ENCODE measurements at regions not wholly inside any gene's neighbourhood (a gene's known extent, or its start where the extent isn't known, plus 50 kb on each side); places are given as distances from the start of the nearest gene placed in this dataset.

DNA sequence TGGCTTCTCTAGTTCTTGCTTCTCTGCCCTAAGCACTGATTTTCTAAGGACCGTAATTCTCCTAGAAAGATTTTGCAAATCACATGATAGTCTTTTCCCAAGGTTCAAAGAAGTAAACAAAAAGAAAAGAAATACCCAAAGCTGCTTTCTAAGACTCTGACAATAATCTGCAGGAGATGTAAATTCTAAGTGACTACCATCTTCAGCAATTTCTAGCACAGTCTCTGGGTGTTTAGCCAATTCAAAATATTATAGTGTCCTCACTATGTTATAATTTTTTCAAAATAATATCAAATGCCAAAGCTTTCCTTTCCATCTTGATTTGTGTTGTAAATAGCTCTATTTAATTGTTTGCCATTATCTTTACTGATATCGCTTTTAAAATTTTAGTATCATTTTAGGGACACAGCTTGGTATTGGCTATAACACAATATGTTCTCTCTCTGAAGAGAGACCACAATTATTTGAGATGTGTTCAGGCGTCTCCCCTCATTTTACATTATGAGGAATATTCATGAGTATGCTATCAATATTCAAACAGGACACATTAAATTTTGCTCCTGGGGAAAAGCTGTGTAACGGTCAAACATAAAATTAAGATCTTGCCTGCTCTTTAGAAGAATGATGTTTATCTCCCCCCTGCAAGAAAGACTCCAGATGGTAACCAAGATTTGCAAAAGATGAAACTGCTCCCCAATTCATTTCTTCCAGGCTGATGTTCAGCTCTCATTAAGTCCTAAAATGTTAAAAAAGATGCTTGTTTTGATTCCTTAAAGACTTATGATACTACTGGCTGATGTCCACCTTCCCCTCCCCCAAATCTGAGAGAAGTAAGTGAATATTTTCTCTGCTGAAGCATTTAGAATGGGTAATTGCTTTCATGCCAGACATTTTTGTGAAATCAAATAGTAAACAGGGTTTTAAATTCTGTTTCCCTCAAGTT lies 191.9 kb upstream of the WDR11 start:
- TF ChIP-seq, protein P1, sequence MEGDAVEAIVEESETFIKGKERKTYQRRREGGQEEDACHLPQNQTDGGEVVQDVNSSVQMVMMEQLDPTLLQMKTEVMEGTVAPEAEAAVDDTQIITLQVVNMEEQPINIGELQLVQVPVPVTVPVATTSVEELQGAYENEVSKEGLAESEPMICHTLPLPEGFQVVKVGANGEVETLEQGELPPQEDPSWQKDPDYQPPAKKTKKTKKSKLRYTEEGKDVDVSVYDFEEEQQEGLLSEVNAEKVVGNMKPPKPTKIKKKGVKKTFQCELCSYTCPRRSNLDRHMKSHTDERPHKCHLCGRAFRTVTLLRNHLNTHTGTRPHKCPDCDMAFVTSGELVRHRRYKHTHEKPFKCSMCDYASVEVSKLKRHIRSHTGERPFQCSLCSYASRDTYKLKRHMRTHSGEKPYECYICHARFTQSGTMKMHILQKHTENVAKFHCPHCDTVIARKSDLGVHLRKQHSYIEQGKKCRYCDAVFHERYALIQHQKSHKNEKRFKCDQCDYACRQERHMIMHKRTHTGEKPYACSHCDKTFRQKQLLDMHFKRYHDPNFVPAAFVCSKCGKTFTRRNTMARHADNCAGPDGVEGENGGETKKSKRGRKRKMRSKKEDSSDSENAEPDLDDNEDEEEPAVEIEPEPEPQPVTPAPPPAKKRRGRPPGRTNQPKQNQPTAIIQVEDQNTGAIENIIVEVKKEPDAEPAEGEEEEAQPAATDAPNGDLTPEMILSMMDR (IDR thresholded peaks at IDR 0.05; ENCODE audit: control extremely low read depth in 1 of 3, insufficient read depth in 1 of 3, low read depth in 1 of 3, low read length in 3 of 3) = no peak
- TF ChIP-seq EP300 (IDR thresholded peaks at IDR 0.05; ENCODE audit: borderline replicate concordance in 1 of 2, low read depth in 2 of 2, low read length in 2 of 2) (no peak), HDAC2 (IDR thresholded peaks at IDR 0.05; ENCODE audit: borderline replicate concordance in 1 of 2, low read depth in 2 of 2, low read length in 2 of 2) (no peak), TEAD4 (IDR thresholded peaks at IDR 0.05; ENCODE audit: low read depth, low read length) (no peak), POLR2AphosphoS5 (IDR thresholded peaks at IDR 0.05; ENCODE audit: low read depth, low read length) (no peak), JUN (IDR thresholded peaks at IDR 0.05; ENCODE audit: low read depth, low read length) (no peak), POLR2A (IDR thresholded peaks at IDR 0.05; ENCODE audit: control extremely low read depth in 1 of 2, low read depth in 2 of 2, low read length in 2 of 2) (no peak), EZH2 (IDR thresholded peaks at IDR 0.05; ENCODE audit: low read depth, low read length, severe bottlenecking) (no peak), CHD1 (IDR thresholded peaks at IDR 0.05; ENCODE audit: low read depth, low read length) (no peak), SUZ12 (IDR thresholded peaks at IDR 0.05; ENCODE audit: low read length) (no peak), CHD2 (IDR thresholded peaks at IDR 0.05; ENCODE audit: low read length) (no peak), RAD21 (IDR thresholded peaks at IDR 0.05 in 1 of 2, conservative IDR thresholded peaks at IDR 0.05 in 1 of 2; ENCODE audit: low read depth in 2 of 2, low read length in 2 of 2) (no peak)
- TF ChIP-seq, protein P2, sequence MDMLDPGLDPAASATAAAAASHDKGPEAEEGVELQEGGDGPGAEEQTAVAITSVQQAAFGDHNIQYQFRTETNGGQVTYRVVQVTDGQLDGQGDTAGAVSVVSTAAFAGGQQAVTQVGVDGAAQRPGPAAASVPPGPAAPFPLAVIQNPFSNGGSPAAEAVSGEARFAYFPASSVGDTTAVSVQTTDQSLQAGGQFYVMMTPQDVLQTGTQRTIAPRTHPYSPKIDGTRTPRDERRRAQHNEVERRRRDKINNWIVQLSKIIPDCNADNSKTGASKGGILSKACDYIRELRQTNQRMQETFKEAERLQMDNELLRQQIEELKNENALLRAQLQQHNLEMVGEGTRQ (IDR thresholded peaks at IDR 0.05; ENCODE audit: low read length) = no peak

Measured in H1 (cell line).